Stimulated activated CD8-positive, alpha-beta memory T cell treated with anti-CD3 and anti-CD28 coated beads, Interleukin-15, amount 100 ng/mL, for 1 hour (primary cell): ENCODE measurements at regions not wholly inside any gene's neighbourhood (a gene's known extent, or its start where the extent isn't known, plus 50 kb on each side); places are given as distances from the start of the nearest gene placed in this dataset.

Source experiments
- DNase-seq: peaks from one replicate; pipeline ENCODE4 v3.0.0-alpha.2; 2020; ENCODE audit warnings: low read depth

GRCh38 chr5:126315341-126315740 lies 107.9 kb upstream of the GRAMD2B start:
- DNase-seq, result no peak

GRCh38 chr5:126332326-126332725 lies 90.9 kb upstream of the GRAMD2B start:
- DNase-seq, result no peak

DNA sequence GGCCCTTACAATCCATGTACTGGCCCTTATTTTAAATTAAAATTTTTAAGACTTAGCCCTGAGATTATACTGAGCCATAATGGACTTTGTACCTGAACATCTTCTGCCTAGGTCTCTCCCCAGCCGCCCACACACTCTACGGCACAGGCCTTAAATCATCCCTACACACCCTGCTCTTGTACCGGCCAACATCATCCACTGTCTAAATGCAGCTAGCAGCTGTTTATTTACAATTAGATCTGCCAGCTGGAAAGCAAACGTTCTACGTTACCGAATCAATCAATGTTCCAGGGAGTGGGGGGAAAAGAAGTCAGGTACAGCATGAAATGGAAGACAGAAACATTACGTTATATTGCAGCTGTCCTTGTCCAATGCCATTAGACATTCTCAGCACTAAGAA lies 88.4 kb upstream of the GRAMD2B start:
- no peak for DNase-seq

- no peak for DNase-seq
These were observed 87.3 kb upstream of the GRAMD2B start for GRCh38 chr5:126335886-126336285.

- no peak for DNase-seq
These were observed 84.6 kb upstream of the GRAMD2B start for GRCh38 chr5:126338635-126339034.

DNA sequence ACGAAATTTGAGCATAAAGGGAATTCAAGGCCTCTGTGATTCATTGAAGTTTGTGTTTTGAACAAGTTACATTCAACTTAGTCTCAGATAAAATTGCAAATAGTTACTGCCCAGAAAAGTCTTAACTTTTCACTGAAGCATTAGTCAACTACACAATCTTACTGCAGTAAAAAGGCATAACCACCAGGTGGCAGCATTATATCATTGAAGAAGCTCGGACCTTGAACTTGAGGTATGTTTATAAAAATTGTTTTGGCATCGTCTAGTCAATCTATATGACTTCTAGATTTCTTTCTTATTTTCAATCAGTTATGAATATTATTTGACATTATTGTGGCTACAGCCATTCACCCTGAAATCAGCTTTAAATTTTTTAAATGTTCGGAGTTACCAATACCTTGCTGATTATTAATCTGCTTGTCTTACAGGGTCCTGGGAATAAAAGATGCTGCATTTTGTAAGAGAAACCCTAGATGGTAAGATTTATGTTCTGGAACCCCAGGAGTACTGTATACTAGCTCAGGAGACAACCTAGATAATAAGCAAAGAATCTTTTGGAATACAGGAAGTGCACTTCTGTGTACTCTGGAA lies 83.9 kb upstream of the GRAMD2B start:
- DNase-seq, result peak; percentile 24

- no peak for DNase-seq
These were observed 81.1 kb upstream of the GRAMD2B start for GRCh38 chr5:126341906-126342630.

- DNase-seq, result no peak
These were observed 74.2 kb upstream of the GRAMD2B start for GRCh38 chr5:126348855-126349635.

DNA sequence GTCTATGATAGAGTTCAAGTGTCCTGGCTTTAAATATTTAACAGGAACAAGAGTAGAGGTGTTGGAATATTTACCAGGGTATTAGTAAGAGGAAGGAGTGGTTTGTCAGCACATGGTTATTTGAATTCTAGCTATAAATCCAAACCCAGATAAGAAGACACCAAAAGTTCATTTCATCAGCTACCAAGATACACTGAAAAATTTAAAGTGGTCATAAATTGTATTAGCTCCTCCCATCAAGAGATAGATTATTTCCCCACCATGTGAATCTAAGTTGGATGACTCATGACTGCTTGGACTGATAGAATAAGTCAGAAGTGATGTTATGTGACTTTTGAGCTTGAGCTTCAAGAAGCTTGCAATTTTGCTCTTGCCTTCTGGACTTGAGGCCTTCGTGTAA lies 72.1 kb upstream of the GRAMD2B start:
- DNase-seq, result no peak

DNA sequence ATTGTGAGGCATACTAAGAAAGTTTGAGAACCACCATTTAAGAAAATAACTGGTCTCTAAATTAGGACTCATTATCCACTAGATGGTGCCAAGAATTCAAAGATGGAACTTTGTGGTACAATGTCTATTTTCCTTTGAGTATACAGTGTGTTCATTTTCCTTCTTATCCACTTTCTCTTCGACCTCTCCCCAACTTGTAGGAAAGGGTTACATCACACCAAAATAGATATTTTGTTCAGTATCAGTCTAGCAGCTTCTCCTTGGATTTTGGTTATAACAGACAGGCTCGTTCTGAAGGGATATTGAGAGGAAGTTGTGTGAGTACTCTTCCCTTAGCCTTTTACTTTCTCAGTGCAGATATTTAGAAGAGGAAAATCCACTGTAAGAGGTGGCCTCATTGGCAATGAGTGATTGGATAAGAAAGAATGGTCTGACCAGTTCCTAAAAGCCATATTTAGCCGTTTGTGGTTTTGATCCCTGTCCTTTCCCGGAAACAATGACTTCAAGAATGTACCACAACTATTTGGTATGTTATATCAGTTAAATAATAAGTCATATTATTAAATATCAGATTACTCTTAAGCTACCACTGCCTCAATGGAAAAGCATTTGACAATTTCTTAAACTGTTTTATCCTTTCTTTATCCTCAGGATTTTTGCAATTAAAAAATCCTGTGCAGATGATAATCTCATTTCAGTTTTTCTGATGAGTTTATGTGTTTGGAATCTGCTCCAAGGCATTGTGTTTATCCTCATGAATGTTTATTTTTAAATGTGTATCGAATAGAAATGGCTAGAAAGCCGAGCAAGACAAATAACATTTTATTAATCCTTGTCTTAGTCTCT lies 69.0 kb upstream of the GRAMD2B start:
- DNase-seq, result no peak

DNA sequence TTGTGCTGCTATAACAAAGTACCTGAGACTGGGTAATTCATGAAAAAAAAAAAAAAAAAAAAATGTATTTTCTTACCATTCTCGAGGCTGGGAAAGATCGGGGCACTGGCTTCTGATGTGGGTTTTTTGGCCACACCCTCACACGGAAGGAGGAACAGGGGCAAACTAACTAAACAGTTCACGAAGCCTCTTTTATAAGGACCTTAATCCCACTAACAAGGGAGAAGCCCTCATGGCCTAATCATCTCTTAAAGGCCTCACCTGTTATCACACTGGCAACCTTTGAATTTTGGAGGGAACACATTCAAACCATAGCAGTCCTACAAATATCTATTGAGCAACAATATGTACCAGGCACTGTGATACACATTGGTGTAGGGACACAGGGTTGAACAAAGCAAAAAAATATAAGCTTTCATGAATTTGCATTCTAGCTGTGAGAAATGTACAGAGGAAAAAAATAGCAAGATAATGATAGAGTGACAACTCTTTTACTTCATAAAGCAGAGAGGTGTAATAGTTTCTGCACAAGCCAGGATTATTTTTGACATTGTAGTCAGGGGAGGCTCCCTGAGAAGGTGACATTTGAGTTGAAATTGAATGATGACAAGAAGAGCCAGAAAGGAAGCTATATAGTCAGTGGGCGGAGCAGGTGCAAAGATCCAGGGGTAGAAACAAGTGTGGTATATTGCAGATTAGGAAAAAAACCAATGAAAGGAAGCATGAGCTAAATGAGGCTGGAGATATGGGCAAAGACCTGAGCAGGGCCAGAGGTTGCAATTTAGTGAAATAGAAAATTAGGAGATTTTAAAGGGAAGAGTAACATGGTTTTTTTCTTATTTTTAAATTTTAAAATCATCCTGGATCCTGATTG lies 68.1 kb upstream of the GRAMD2B start:
- DNase-seq, result no peak

- DNase-seq, result no peak
These were observed 67.3 kb upstream of the GRAMD2B start for GRCh38 chr5:126355940-126356339.

- DNase-seq, result no peak
These were observed 65.4 kb upstream of the GRAMD2B start for GRCh38 chr5:126357585-126358342.

GRCh38 chr5:126358525-126358924 lies 64.7 kb upstream of the GRAMD2B start:
- no peak for DNase-seq

DNA sequence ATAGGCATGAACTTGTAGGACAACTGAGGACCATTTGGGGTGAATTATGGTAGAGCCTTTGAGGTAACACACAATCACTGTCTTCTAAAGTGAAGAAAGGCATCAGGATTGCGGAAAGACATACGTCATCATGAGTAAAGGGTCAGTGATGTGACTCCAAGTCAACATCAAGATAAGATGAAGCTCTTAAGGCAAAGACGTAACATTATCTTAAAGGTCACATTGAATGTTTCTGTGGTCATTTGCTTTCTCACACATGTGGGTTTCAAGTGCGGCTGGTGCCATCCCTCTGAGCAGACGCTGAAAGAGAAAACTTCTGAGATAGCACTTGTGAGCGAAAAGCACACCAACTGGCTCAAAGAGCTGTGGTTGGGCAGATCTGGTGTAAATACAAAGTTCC lies 63.3 kb upstream of the GRAMD2B start:
- no peak for DNase-seq

DNA sequence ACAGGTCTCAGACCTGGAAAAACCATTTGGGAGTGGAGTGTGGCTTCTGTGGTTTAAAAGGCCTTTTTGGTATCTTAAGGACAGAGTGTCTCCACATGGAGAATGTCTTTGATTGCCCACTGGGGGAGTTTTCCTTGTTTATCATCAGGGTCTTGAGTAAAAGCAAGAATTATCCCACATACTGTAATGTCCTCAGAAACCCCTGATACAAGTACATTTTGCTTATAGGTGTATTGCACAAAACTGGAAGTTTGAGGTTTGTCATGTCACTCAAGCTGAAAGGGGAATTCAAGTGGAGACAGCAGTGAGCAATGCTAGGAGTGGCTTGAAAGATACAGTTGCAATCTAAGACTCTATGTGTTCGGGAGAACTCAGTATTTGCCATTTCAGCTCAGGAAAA lies 62.7 kb upstream of the GRAMD2B start:
- DNase-seq, result no peak

DNA sequence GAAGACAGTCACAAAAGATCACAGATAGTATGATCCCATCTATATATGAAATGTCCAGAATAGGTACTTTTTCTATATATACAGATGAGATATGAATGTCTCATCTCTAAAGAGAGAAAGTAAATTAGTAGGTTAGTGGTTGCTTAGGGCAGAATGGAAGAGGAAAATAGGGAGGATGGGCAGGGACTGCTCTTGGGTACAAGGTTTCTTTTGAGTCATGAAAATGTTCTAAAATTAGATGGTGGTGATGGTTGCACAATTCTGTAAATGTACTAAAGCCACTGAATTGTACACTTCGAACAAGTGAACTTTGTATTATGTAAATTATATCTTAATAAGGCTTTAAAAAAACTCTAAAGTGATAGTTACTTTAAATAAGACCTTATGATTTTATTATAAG lies 59.6 kb upstream of the GRAMD2B start:
- no peak for DNase-seq

GRCh38 chr5:126364206-126364902 lies 58.9 kb upstream of the GRAMD2B start:
- DNase-seq, result no peak

DNA sequence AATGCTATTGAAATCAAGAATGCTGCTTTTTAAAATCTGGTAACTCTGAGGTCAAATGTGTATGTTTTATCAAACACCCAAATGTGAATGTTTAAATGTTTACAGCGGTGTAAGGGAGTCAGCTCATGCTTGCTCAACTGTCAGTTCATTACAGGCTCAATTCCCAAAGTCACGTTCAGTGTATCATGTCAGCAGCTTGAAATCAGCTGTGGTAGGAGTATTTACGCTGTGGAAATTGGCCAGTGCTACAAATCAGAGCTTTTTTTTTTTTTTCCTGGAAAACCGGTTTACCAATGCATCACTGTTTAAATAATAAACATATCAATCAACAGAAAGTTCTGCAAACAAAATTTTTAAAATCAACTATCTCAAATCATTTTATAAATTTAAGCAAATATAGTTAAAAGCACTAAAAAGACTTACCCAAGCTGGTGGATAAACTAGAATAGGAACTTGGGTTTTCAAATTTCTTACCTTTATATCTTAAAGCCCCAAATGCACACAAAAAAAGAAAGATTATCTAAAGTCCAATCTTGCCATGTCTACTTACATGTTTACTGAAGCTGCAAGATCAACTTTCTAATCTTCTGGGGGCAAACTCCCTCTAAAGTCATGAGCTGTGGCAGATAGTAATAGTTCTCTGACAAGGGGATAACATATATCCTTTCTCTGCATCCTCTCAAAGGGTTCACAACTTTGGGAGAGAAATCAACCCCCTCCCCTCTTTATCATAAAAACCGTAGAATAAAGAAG lies 57.6 kb upstream of the GRAMD2B start:
- no peak for DNase-seq
